Left lobe of liver (tissue), 2 donors: ENCODE measurements at regions not wholly inside any gene's neighbourhood (a gene's known extent, or its start where the extent isn't known, plus 50 kb on each side); places are given as distances from the start of the nearest gene placed in this dataset.

Source experiments
- ATAC-seq: fragments of 200-7000 bp; cut with Tn5 transposase; one replicate; pipeline ENCODE4 v1.9.1; 2020; ENCODE audit warnings: mild to moderate bottlenecking, moderate library complexity
- DNase-seq: peaks from one replicate; pipeline ENCODE4 v3.0.0-alpha.2; 2020; ENCODE audit warnings: low spot score
- donor health status: DM: no; HTN: no; CAD: no; lungs with moderate emphysema.
- donor health status: DM: no; HTN: yes; CAD: no.

- no peak for ATAC-seq
Measured at GRCh38 chr3:67828486-67829010, 174.1 kb upstream of the SUCLG2 start.

GRCh38 chr3:67821135-67821534 lies 166.7 kb upstream of the SUCLG2 start:
- DNase-seq, result no peak
- peak; percentile 29 for ATAC-seq

More at GRCh38 chr3:67828486-67829010, 174.1 kb upstream of the SUCLG2 start:
- no peak for DNase-seq

GRCh38 chr3:67819447-67819846 lies 165.0 kb upstream of the SUCLG2 start:
- ATAC-seq (peak; percentile 95), DNase-seq (no peak)

- DNase-seq (no peak), ATAC-seq (peak; percentile 81)
Measured at GRCh38 chr3:67809370-67809935, 155.0 kb upstream of the SUCLG2 start.

GRCh38 chr3:67808906-67809305 lies 154.5 kb upstream of the SUCLG2 start:
- ATAC-seq (peak; percentile 12), DNase-seq (no peak)

GRCh38 chr3:67804578-67804977 lies 150.2 kb upstream of the SUCLG2 start:
- ATAC-seq (no peak), DNase-seq (no peak)

- ATAC-seq (peak; percentile 83), DNase-seq (no peak)
Measured at GRCh38 chr3:67804089-67804488, 149.7 kb upstream of the SUCLG2 start.

- DNase-seq, result no peak
- no peak for ATAC-seq
Measured at GRCh38 chr3:67798412-67798811, 144.0 kb upstream of the SUCLG2 start.

- ATAC-seq (no peak), DNase-seq (no peak)
Measured at GRCh38 chr3:67791620-67792019, 137.2 kb upstream of the SUCLG2 start.

GRCh38 chr3:67790043-67790442 lies 135.6 kb upstream of the SUCLG2 start:
- ATAC-seq (peak; percentile 94), DNase-seq (no peak)

- ATAC-seq (no peak), DNase-seq (no peak)
Measured at GRCh38 chr3:67788396-67788795, 134.0 kb upstream of the SUCLG2 start.

GRCh38 chr3:67783281-67784250 lies 129.2 kb upstream of the SUCLG2 start:
- ATAC-seq, result no peak

GRCh38 chr3:67781871-67782270 lies 127.5 kb upstream of the SUCLG2 start:
- DNase-seq (no peak), ATAC-seq (no peak)

More at GRCh38 chr3:67783281-67784250, 129.2 kb upstream of the SUCLG2 start:
- DNase-seq, result no peak

GRCh38 chr3:67781218-67781617 lies 126.8 kb upstream of the SUCLG2 start:
- ATAC-seq (no peak), DNase-seq (no peak)

- no peak for ATAC-seq
- no peak for DNase-seq
Measured at GRCh38 chr3:67774676-67775075, 120.3 kb upstream of the SUCLG2 start.

GRCh38 chr3:67765575-67765974 lies 111.2 kb upstream of the SUCLG2 start:
- DNase-seq (no peak), ATAC-seq (no peak)

GRCh38 chr3:67745296-67745695 lies 90.9 kb upstream of the SUCLG2 start:
- DNase-seq, result no peak
- no peak for ATAC-seq

GRCh38 chr3:67744699-67745098 lies 90.3 kb upstream of the SUCLG2 start:
- DNase-seq, result no peak
- ATAC-seq, result no peak

- ATAC-seq (no peak), DNase-seq (no peak)
Measured at GRCh38 chr3:67739851-67740250, 85.4 kb upstream of the SUCLG2 start.

- no peak for ATAC-seq
- no peak for DNase-seq
Measured at GRCh38 chr3:67737906-67738865, 83.8 kb upstream of the SUCLG2 start.

- ATAC-seq (no peak), DNase-seq (no peak)
Measured at GRCh38 chr3:67737140-67737539, 82.7 kb upstream of the SUCLG2 start.
